ENCODE measurements at regions not wholly inside any gene's neighbourhood (a gene's known extent, or its start where the extent isn't known, plus 50 kb on each side); places are given as distances from the start of the nearest gene placed in this dataset.

DNA sequence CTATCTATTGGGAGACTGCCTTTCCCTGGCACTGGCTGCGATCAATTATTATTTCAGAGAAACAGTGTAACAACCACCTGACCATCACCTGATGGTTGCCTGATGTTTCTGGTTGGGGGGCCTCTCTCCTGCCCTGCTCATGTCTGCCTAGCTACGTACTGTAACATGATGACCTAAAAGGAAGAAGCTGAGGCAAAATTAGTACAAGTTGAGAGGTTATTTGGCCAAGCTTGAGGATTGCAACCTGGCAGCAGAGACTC, 58.3 kb downstream of the OLFML3 start:
- DNase-seq (ENCODE audit: low spot score): no peak
- TF ChIP-seq, protein P1, sequence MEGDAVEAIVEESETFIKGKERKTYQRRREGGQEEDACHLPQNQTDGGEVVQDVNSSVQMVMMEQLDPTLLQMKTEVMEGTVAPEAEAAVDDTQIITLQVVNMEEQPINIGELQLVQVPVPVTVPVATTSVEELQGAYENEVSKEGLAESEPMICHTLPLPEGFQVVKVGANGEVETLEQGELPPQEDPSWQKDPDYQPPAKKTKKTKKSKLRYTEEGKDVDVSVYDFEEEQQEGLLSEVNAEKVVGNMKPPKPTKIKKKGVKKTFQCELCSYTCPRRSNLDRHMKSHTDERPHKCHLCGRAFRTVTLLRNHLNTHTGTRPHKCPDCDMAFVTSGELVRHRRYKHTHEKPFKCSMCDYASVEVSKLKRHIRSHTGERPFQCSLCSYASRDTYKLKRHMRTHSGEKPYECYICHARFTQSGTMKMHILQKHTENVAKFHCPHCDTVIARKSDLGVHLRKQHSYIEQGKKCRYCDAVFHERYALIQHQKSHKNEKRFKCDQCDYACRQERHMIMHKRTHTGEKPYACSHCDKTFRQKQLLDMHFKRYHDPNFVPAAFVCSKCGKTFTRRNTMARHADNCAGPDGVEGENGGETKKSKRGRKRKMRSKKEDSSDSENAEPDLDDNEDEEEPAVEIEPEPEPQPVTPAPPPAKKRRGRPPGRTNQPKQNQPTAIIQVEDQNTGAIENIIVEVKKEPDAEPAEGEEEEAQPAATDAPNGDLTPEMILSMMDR (IDR thresholded peaks at IDR 0.05; ENCODE audit: borderline replicate concordance, control extremely low read depth, extremely low read depth, insufficient read depth, missing control alignments): no peak
- in situ Hi-C loops (cut with MboI; ENCODE audit: low sequenced_read_pairs, unreplicated experiment): no loop called here

DNA sequence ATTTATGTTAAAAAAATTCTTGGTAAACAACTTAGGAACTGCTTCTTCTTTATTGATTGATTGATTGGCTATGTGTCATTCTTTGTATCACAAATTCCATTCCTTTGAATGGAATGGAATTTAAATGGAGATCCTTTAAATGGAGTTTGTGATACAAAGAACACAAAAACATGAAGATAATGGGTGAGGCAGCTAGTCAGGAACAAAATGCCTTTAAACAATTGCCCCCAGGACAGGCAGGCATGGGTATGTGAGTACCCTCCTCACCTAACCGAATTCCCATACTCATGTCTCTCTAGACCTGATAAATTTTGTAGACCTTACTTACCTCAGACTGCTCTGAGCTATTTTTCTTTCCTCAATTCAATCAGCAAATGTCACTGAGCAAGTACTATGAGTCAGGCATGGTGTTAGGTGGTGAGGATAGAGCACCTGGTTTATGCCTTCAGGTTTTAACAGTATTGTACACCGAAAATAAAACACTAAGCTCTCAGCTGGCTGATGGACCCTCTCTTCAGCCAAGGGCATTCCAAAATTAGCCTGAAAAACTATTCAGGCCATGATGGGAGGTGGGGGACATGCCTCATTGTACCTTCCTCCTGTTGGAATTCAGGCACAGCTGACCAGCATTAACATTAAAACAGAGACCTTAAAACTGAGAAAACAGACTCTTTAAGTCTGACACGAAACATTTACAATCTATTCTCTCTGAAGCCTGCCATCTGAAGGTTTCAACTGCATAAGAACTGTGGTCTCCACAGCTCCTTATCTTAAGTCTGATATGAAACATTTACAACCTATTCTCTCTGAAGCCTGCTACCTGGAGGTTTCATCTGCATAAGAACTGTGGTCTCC, 58.9 kb downstream of the OLFML3 start:
- no peak for DNase-seq (ENCODE audit: low spot score)
- in situ Hi-C loops (cut with MboI; ENCODE audit: low sequenced_read_pairs, unreplicated experiment): no loop called here
- TF ChIP-seq, protein P1 (IDR thresholded peaks at IDR 0.05; ENCODE audit: borderline replicate concordance, control extremely low read depth, extremely low read depth, insufficient read depth, missing control alignments): no peak
